Uterus (tissue), 3 donors: ENCODE measurements at regions not wholly inside any gene's neighbourhood (a gene's known extent, or its start where the extent isn't known, plus 50 kb on each side); places are given as distances from the start of the nearest gene placed in this dataset.

ENCODE experiments used
- DNase-seq, 2 donors: peaks; one replicate each; pipeline ENCODE4 v3.0.0-alpha.2; 2019 to 2020
- H3K27ac ChIP-seq, 2 donors: fragments of 200-600 bp; sonication (generic); 1 replicate in 1 of 2; 2 replicates in 1 of 2; pipeline ENCODE4 v1.5.1; 2016 to 2018
- H3K27me3 ChIP-seq, 2 donors: fragments of 200-600 bp; sonication (generic); one replicate each; pipeline ENCODE4 v1.5.1; 2018 to 2019; ENCODE audit warnings: control low read depth in 1 of 2
- H3K36me3 ChIP-seq, 2 donors: fragments of 200-600 bp; sonication (generic); one replicate each; pipeline ENCODE4 v1.5.1; 2019; ENCODE audit warnings: control low read depth in 1 of 2
- H3K4me1 ChIP-seq, 2 donors: fragments of 200-600 bp; sonication (generic); one replicate each; pipeline ENCODE4 v1.5.1; 2018 to 2019; ENCODE audit warnings: control low read depth in 1 of 2
- H3K4me3 ChIP-seq, 2 donors: fragments of 200-600 bp; sonication (generic); 1 replicate in 1 of 2; 2 replicates in 1 of 2; pipeline ENCODE4 v1.5.1; 2018 to 2019; ENCODE audit warnings: mild to moderate bottlenecking in 1 of 2
- H3K9me3 ChIP-seq, 2 donors: fragments of 200-600 bp; sonication (generic); one replicate each; pipeline ENCODE4 v1.5.1; 2019; ENCODE audit warnings: control low read depth in 1 of 2
- POLR2A ChIP-seq, 2 donors: fragments of 450-650 bp; IDR thresholded peaks; one replicate each; pipeline ENCODE4 v1.6.1; 2016; ENCODE audit warnings: antibody characterized with exemption in 2 of 2, mild to moderate bottlenecking in 1 of 2, moderate library complexity in 1 of 2
- intact Hi-C: fragments of 100-400 bp; cut with DNase I; formaldehyde crosslinking; loops from one replicate; pipeline ENCODE4 v1.15.1; 2023; ENCODE audit warnings: low total_unique reads
- TF ChIP-seq, protein P1 (sequence below), 4 experiments: fragments of 200-600 bp in 2 of 4; fragments of 450-650 bp in 2 of 4; sonication (generic) in 2 of 4; IDR thresholded peaks; one replicate each; pipeline ENCODE4 v1.5.1; 2016 to 2019; ENCODE audit warnings: antibody characterized with exemption in 4 of 4, mild to moderate bottlenecking in 2 of 4, moderate library complexity in 1 of 4
- donor health status: DM: yes; HTN: yes; CAD: no.

DNA sequence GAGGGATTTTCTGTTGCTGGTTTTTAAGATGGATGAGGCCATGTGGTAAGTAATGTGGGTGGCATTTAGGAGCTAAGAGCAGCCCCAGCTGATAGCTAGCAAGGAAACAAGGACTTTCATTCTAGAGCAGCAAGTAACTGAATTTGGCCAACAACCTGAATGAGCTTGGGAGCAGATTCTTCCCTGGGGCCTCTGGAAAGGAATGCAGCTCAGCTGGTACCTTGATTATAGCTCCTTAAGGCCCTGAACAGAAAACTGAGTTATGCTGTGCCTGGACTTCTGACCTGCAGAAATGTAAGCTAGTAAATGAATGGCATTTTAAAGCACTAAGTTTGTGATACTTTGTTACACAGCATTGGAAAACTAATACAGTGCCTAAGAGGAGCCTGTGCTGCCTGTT lies 565.5 kb downstream of the PDCD6IP start:
- Histone ChIP-seq H3K4me3 (no peak overlapping the region), H3K4me1 (no peaks in the 10 kb centered on the region), H3K27me3 (no peaks in the 10 kb centered on the region), H3K9me3 (no peaks in the 10 kb centered on the region), H3K36me3 (no peaks in the 10 kb centered on the region), H3K27ac (no peak overlapping the region)
- intact Hi-C loops, result no loop called here
- no peak for DNase-seq
- TF ChIP-seq, protein P1, sequence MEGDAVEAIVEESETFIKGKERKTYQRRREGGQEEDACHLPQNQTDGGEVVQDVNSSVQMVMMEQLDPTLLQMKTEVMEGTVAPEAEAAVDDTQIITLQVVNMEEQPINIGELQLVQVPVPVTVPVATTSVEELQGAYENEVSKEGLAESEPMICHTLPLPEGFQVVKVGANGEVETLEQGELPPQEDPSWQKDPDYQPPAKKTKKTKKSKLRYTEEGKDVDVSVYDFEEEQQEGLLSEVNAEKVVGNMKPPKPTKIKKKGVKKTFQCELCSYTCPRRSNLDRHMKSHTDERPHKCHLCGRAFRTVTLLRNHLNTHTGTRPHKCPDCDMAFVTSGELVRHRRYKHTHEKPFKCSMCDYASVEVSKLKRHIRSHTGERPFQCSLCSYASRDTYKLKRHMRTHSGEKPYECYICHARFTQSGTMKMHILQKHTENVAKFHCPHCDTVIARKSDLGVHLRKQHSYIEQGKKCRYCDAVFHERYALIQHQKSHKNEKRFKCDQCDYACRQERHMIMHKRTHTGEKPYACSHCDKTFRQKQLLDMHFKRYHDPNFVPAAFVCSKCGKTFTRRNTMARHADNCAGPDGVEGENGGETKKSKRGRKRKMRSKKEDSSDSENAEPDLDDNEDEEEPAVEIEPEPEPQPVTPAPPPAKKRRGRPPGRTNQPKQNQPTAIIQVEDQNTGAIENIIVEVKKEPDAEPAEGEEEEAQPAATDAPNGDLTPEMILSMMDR (IDR thresholded peaks at IDR 0.05), result no peak
- no peak for TF ChIP-seq POLR2A (IDR thresholded peaks at IDR 0.05)

GRCh38 chr3:34364335-34364734 lies 565.9 kb downstream of the PDCD6IP start:
- Histone ChIP-seq H3K9me3 (no peaks in the 10 kb centered on the region), H3K4me1 (no peaks in the 10 kb centered on the region), H3K36me3 (no peaks in the 10 kb centered on the region), H3K4me3 (no peak overlapping the region), H3K27me3 (no peaks in the 10 kb centered on the region), H3K27ac (no peak overlapping the region)
- intact Hi-C loops, result no loop called here
- DNase-seq, result no peak
- TF ChIP-seq, protein P1 (IDR thresholded peaks at IDR 0.05), result no peak
- no peak for TF ChIP-seq POLR2A (IDR thresholded peaks at IDR 0.05)

DNA sequence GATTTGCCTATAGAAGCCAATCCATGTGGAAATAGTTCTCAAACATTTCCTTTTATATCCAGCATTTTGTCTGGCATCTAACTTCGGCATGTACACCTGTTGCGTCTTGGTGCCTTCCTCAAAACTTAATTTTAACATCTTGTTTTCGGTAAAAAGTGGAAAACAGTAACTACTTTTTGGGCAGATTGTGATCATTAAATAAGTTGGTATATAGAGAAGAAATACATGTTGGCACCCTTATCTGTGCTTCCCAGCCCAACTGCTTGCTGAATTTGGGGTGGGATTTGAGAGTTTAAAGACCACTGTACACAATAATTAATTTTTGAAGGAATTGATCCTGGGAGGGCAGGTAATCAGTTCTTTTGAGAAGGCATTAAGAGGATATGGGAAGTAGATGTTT lies 566.8 kb downstream of the PDCD6IP start:
- Histone ChIP-seq H3K4me3 (no peak overlapping the region), H3K27ac (no peak overlapping the region)
- TF ChIP-seq POLR2A (IDR thresholded peaks at IDR 0.05), result no peak
- TF ChIP-seq, protein P1 (IDR thresholded peaks at IDR 0.05), result no peak

GRCh38 chr3:34365771-34366170 lies 567.3 kb downstream of the PDCD6IP start:
- Histone ChIP-seq H3K36me3 (no peaks in the 10 kb centered on the region), H3K4me1 (no peaks in the 10 kb centered on the region), H3K27me3 (no peaks in the 10 kb centered on the region), H3K27ac (no peak overlapping the region), H3K4me3 (no peak overlapping the region), H3K9me3 (no peaks in the 10 kb centered on the region)
- DNase-seq, result no peak
- no peak for TF ChIP-seq POLR2A (IDR thresholded peaks at IDR 0.05)
- intact Hi-C loops, result no loop called here

More for the DNA sequence above, 566.8 kb downstream of the PDCD6IP start:
- intact Hi-C loops, result no loop called here
- DNase-seq, result no peak
- H3K9me3 ChIP-seq, result no peaks in the 10 kb centered on the region
- no peaks in the 10 kb centered on the region for H3K36me3 ChIP-seq
- no peaks in the 10 kb centered on the region for H3K27me3 ChIP-seq
- no peaks in the 10 kb centered on the region for H3K4me1 ChIP-seq

DNA sequence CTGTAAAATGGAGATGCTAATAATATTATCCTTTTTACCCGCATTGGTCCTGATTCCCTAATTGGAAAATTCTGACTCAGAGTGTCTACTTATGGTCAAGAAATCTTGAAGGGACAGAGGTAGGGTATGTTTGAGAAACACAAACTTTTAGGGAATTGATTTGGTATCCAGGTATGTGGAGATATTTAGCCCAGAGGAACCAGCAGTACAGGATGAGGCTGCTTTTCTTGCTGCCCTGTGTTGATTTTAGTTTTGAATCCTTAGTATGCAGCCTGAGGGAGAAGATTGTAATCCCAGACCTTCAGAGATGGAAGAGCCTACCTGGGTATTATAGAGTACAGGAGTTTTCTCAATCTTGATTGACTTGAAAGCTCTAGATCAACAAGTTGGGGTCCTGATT lies 569.1 kb downstream of the PDCD6IP start:
- Histone ChIP-seq H3K27ac (no peak overlapping the region), H3K9me3 (no peaks in the 10 kb centered on the region), H3K4me3 (no peak overlapping the region), H3K4me1 (no peaks in the 10 kb centered on the region), H3K36me3 (no peaks in the 10 kb centered on the region), H3K27me3 (no peaks in the 10 kb centered on the region)
- no peak for DNase-seq
- intact Hi-C loops, result no loop called here
- TF ChIP-seq POLR2A (IDR thresholded peaks at IDR 0.05), result no peak
- TF ChIP-seq, protein P1 (IDR thresholded peaks at IDR 0.05), result no peak

DNA sequence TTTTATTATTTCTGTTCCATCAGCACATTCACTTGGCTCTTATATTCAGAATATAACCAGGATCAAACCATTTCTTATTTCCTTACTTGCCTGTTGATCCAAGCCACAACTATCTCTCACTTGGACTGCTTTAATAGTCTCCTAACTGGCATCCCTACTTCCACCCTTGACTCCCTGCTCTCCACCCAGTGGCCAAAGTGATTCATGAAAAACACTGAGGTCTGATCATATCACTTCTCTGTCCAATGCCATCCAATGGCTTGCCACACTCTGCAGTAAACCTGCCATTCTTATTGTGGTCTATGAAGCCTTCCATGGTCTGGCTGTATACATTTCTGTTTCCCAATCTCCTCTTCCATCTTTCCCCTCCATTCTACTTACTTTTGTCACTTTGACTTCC lies 576.1 kb downstream of the PDCD6IP start:
- Histone ChIP-seq H3K27me3 (no peaks in the 10 kb centered on the region), H3K4me1 (no peaks in the 10 kb centered on the region), H3K4me3 (no peak overlapping the region), H3K9me3 (no peaks in the 10 kb centered on the region), H3K36me3 (no peaks in the 10 kb centered on the region), H3K27ac (no peak overlapping the region)
- TF ChIP-seq, protein P1 (IDR thresholded peaks at IDR 0.05), result no peak
- TF ChIP-seq POLR2A (IDR thresholded peaks at IDR 0.05), result no peak
- DNase-seq, result no peak
- intact Hi-C loops, result no loop called here
